ENCODE measurements at regions not wholly inside any gene's neighbourhood (a gene's known extent, or its start where the extent isn't known, plus 50 kb on each side); places are given as distances from the start of the nearest gene placed in this dataset.
"Not testable (repeated sequence)": the region's sequence is repeated elsewhere in the genome, so short reads cannot be mapped to it uniquely, and the experiment has no call there.

DNA sequence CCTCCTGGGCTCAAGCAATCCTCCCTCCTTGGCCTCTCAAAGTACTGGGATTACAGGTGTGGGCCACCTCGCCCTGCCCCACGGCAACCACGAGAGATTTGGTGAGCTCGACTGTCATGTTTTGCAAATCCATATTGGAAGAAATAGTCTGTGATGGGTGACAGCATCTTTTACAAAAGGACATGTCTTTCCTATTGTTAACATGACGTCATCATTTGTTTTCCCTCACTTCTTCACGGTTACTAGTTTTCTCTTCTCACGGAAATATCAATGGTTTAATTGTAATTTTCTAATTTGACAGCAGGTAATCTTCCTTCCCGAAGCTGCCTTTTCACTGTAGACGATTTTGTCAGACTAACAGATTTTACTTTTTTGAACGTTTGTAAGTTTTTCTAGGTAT is 110.8 kb upstream of the GREM2 start:
- no peak for DNase-seq (ENCODE audit: low spot score)

DNA sequence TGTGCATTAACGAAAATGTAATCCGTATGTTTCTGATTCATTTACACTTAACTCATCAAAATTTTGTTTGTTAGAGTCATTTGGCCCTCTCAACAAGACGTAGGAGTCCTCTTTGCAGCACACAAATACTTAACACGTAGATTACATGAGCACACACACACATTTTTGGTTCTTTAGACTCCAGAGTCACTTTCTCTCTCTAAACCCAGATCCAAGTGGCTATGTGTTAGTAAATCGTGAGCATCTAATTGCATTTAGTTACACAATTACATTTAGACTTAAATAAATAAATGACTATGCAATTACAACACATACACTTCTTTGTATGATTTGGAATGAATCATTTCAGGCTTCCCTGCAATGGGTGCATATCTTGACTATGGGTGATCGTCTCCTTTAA is 109.0 kb upstream of the GREM2 start:
- no peak for DNase-seq (ENCODE audit: low spot score)

DNA sequence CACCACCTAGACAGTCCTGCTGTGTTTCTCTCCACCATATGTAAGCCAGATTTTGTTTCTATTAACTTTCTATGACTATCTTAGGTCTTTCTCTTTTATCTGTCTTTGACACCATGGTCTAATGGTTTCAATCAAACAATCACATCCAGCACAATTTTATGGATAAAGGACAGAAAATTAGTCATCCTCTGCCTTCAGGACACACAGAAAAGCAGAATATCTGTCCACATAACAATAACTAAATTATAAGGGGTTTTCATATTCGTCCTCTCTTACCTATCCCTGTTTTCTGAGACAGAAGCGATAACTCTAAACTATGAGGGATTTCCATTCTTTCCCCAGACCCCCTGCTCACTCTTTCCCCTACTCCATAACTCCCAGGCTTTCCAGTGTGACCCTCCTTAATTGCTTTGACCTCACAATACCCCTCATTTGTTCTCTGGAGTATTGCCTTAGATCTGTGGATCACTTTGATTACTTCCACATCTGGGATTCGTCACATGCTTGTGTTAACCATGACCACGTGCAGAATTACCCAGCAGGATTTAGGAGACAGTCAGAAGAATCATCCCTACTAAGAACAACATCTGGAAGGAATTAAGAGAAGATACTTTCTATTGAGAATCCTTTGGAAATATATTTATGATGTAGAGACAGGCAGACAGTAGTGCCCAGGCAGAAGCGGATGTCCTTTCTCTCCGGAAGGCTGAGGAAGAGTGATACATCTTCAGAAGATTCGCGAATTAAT is 108.2 kb upstream of the GREM2 start:
- no peak for DNase-seq (ENCODE audit: low spot score)

DNA sequence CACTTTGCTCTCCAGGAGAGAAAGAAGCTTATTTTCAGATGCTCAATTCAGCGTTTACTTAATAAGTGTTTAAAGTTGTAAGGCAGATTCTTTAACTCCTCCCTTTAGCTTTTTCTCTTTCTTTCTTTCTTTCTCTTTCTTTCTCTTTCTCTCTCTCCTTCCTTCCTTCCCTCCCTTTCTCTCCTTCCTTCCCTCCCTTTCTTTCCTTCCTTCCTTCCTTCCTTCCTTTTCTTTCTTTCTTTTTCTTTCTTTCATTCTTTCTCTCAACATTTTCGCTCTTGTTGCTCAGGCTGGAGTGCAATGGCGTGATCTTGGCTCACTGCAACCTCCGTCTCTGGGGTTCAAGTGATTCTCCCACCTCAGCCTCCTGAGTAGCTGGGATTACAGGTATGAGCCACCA is 104.6 kb upstream of the GREM2 start:
- DNase-seq (ENCODE audit: low spot score) = not testable (repeated sequence)

DNA sequence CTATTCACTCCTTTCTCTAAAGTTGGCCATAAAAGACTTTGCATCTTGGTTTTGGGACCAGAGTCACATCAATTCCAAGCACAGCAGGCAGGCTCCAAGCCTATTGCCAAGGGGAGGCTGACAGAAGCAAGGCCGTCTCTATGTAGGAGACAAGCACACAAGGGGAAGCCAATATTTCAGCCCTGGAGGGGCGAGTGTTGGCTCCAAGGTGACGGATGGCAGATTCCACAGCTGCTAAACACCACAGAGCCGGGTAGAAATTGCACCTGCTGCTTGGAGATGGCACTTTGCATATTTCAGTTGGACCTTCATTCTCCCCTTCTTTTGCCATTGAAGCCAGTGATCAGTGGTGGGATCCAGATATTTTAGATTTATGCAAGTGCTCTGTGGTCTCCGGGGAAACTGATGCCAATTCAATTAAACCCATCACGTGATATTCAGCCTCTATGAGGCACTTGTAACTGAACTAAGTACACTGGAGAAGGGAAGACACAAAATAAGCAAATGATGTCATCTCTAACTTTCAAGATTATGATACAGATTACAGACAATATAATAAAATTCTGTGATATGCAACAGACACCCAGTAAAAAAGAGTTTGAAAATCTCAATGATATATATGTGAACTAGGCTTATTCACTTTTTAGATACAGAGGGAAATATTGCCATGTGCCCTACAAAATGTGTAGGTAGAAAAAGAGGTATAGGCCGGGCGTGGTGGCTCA is 102.8 kb upstream of the GREM2 start:
- no peak for DNase-seq (ENCODE audit: low spot score)

DNA sequence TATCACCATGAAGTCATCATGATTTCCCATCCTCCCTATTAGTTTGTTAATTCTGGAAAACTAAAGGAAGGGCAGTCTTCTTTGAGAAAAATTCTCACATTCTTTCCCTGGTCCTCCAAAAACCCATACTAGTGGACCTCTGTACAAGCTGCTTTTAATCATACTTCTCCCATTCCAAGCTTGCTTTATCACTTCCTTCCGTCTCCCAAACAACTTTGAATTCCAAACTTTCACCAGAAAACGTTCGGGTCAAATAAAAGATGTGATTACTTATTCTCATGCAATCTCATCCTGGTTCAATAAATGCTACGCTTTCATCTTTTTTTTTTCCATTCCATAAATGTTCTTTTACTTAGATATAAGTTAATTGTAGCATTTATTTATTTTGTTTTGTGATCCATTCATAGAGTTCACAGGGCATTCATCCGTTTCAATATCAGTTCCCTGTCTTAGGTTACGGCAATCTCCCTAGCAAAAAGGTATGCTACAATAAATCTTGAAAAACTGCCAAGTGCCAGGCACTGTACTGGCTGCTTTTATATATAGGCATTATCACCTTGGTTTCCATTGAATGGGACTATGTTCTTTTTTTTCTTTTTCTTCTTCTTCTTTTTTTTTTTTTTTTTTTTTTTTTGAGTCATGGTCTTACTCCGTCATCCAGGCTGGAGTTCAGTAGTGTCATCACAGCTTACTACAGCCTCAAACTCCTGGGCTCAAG is 100.2 kb upstream of the GREM2 start:
- no peak for DNase-seq (ENCODE audit: low spot score)

DNA sequence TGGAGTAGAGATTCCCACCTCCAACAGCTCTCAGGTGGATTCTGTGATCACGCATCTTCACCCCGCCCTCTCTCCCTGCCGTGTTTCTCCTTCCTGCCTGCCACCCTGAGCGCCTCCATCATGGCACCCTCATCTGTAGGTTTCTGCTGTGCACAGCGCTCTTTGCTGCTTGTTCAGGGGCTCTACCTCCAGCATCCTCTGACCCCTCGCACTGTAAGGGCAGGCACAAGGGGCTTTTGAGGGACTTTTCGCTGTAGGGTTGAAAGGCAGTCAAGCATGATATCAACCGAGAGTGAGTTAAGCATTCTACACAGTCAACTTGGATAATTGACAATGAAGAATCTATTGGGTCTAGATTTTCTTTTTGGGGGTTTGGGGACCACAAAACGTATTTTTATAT is 99.1 kb upstream of the GREM2 start:
- no peak for DNase-seq (ENCODE audit: low spot score)

DNA sequence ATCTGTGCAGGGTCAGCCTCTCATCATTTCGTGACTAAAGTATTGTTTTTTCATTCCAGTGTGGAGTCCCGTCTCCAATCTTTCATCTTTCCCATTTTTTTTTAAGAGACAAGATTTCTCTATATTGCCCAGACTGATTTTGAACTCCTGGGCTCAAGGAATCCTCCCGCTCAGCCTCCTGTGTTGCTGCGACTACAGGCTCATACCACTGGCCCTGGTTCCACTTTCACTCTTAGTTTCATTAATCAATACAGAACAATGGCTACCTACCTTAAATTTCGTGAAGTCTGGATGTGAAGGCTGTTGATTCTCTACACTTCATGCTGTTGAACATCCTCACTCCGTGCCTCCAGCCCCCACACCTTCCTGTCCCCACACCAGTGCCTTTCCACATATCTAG is 97.7 kb upstream of the GREM2 start:
- DNase-seq (ENCODE audit: low spot score) = no peak

DNA sequence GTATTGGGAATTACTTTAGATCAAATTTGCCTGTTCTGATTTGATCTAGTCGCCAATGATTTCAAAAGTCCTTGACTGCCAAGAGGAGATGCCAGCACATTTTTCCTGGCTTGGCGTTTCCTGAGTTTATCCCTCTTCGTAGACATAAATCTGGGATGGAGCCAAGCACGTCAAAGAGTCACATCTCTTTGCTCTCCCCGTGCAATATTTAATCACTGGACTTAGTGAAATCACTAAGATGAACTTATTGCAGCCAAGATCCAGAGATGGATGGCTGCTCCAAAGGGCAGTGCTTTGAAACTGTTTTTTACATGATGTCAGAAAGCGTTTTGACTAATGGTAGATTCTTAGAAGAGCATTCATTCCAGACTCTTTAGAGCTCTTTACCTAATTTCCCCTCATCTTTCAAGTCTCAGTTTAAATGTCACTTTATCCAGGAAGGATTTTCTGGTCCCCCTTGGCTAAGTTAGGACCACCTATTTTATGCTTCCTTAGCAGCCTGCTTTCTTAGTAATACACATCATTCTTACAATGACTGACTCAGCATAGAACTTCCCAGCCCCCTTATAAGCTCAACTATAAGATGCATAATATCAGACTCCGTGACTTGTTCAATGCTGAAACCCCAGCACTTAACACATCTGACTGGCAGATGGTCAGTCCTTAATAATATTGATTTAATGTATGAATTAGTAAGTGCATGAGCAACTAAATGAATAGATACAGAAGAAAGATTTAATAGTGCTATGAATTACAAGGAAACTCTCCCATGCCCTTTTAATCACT is 94.4 kb upstream of the GREM2 start:
- no peak for DNase-seq (ENCODE audit: low spot score)

DNA sequence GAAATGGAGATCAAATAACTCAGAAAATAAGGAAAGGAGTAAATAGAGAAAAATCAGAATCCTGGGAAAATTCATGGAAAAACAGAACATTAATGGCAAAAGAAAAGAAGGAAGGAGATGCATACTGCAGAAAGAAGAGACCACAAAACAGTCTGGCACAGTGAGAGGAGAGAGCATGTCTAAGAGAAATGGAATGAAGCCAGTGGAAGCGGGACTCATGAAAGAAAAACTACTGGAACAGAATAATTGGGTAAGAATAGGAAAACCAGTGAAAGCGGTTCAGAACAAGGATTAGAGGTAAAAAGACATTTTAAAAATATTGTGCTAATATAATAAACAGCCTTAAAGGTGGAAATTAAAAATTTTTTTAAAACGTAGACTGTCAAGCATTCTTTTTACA is 93.6 kb upstream of the GREM2 start:
- DNase-seq (ENCODE audit: low spot score) = no peak

DNA sequence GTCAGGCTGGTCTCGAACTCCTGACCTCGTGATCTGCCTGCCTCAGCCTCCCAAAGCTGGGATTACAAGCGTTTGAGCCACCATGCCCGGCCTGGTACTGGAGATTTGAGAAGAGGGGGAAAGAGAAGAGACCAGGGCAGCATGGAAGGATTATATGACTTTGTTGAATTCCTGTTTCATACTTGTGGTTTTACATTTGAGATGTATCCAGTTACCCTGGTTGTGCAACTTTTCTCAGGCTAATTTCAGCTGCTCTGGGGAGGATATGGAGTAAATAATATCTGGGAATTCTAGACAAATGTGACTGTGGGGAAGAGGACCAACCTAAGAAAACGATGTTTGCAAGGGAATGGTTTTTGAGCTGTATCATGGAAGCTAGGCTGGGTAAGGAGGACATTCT is 89.5 kb upstream of the GREM2 start:
- DNase-seq (ENCODE audit: low spot score) = peak; percentile 86

DNA sequence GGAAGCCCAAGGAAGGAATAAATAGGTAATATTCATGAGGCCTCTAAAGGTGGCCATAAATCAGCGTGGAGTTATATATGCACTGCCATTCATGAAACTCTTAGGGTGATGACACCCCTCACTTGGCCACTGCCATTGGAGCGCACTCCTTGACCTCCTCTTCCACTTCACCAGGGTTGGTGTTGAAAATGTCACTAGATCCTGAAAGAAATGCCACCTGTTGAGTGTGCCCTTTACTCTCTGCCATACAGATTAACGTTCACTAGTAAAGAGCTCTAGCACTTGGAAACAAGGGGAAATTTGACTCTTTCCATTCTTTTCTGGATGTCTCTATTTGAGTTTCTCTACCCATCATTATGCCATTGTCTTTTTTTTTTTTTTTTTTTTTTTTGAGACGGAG is 83.5 kb upstream of the GREM2 start:
- DNase-seq (ENCODE audit: low spot score) = no peak

DNA sequence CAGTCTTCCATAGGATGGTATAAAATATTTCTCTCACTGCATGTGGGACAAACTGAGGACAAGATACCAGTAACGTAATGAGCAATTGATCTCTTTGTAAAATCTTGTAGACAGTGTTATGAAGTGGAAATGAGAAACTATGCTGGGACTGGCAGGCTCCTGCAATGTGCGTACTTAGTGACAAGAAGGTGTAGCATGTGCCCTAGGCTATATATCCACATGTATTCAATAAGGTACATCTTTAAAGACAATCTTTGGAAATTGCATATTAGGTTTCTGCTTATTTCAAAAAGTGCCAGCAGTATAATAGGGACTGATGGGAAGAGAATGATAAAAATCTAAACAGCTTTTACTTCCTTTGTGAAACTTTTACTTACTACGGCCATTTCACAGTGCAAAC is 81.9 kb upstream of the GREM2 start:
- no peak for DNase-seq (ENCODE audit: low spot score)

DNA sequence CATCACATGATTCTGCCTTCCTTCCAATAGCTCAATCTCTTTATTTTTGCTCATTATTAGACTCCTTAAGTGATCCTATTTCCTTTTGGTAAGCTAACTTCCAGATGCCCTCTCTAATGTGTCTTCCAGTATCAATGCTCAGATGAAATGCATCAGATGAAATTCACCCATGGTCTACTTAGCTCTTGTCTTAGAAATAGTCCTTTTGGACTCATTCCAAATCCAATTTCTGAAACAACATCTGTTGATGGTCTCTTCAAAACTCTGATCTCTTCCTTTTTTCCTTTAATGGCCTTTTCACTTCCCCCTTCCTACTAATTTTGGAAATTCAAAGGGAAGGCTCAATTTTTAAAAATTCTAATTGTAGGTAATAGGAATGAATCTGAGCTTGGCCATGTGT is 81.1 kb upstream of the GREM2 start:
- DNase-seq (ENCODE audit: low spot score) = no peak

DNA sequence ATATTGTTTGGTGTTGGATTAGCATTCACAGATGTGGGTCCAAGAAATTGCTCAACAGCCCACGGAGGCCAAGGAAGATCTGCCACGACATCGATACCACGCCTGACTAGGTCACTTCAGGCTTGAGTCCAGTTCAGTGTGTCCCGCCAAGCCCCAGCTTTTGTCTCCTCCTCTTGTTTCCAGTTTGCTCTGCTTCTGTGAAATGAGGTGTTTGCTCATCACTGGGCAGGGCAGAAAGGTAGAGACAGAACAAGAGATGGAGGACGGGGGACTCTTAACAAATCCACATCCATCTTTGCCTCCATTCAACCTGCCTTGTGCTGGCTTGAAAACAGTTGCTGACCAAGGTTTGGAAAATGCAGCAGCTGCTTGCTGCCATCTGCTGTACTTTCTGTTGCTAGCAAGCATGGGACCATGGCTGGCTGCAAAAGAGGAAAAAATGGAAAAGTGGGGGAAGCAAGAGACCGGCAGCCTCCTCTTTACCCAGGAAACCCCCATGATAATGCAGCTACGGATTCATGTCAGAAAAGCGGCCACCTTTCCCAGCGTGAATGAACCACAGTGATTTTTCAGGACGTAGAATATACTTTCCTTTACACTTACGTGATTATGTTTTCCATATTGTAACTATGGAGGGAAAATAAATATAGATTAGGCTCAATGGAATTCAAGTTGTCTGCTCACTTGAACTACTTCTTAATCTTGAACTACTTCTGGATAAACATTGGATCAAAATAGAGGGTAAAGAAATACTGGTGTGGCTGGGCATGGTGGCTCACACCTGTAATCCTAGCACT is 80.2 kb upstream of the GREM2 start:
- DNase-seq (ENCODE audit: low spot score) = peak; percentile 63

DNA sequence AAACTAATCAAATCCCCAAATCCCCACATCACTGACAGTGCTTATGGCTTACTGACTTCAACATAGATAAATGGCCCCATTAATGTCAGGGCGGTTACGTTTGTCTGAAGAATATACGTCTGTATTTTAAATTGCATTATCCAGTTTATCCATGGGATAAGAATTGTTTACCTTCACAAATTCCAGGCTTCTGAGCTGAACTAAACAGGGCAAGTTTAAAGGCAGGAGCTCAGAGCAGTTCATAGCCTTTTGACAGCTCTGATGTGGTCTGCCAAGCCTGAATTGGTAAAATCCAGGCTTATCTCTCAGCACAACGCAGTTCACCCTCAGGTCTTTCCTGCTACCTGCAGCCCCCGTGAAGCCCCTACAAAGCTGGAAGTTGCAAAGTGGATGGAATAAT is 79.5 kb upstream of the GREM2 start:
- DNase-seq (ENCODE audit: low spot score) = no peak

DNA sequence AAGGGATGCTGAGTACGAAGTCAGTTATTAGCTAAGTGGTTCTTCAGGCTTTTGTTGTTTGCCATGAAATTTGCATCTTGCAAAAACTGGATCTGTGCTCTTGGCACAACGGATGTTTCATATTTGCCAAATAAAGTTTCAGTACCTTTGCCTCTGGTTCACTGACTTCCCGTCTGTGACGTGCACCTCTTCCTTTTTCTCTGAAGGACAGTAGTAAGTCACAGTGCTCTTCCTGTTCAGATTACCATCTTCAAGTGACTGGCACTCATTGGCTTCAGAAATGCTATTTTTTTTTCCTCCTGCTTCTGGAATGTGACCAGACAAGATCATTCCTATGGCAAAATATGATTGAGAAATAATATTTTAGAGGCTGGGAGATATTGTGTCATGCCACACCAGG is 75.9 kb upstream of the GREM2 start:
- DNase-seq (ENCODE audit: low spot score) = no peak

DNA sequence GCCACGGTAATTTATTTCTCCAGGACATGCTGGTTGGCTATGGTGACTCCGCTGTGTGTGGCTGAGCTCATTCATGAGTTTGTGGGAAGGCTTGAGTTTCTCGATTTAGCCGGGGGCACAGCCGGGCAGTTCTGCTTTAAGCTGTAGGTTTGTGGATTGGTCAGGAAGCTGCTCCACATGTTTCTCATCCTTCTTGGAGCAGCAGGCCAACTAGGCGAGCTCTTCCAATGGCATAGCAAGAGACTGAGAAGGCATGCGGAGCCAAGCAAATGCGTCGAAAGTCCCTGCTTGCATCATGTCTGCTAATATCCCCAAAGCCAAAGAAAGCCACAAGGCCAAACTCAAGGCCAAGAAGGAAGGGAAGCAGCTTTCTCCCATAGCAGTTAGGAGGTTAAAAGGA is 71.6 kb upstream of the GREM2 start:
- DNase-seq (ENCODE audit: low spot score) = no peak

DNA sequence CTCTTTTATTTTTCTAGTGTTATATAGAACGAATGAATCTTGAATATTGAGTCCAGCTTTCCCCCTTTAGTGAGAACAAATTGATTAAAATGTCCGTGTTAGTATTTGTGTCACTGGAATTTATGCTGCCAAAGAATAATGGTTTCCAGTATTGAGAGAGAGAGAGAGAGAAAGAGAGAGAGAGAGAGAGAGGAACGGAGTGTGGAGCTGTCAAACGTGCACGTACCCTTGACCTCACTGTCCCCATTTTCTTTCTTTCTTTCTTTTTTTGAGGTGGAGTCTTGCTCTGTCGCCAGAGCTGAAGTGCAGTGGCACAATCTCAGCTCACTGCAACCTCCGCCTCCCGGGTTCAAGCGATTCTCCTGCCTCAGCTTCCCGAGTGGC is 70.9 kb upstream of the GREM2 start:
- DNase-seq (ENCODE audit: low spot score) = no peak

DNA sequence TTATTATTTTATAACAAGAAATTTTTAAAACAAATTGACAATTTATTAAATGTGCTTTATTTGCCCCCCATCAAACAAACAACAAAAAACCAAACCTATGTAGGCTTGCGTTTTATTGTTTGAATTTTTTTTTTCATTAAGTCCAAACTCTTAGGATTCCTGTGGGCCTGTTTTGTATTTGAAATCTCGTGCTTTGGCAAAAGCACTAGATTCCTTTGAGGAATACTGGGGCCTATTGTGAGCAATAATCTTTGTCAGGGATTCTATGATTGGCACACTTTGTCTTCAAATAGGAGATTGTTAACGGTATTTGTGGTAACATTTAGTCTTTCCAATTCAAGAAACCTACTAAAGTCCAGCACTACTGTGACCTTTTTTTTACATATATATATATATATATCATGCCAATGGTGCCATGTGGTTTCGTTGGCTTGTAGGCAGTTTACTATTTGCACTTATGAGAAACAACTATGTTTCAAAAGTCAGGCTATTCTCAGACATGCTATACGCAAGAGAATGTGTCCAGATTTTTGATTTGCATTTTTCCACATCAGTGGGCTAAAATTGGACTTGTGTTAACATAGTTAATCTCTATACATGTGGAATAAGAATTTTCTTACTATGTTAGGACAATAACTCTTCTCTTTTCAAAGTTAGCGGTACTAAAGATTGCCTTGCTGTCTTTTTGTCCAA is 70.4 kb upstream of the GREM2 start:
- DNase-seq (ENCODE audit: low spot score) = no peak

All from H4 (cell line).